ENCODE measurements at regions not wholly inside any gene's neighbourhood (a gene's known extent, or its start where the extent isn't known, plus 50 kb on each side); places are given as distances from the start of the nearest gene placed in this dataset.
"Not testable (repeated sequence)": the region's sequence is repeated elsewhere in the genome, so short reads cannot be mapped to it uniquely, and the experiment has no call there.

DNA sequence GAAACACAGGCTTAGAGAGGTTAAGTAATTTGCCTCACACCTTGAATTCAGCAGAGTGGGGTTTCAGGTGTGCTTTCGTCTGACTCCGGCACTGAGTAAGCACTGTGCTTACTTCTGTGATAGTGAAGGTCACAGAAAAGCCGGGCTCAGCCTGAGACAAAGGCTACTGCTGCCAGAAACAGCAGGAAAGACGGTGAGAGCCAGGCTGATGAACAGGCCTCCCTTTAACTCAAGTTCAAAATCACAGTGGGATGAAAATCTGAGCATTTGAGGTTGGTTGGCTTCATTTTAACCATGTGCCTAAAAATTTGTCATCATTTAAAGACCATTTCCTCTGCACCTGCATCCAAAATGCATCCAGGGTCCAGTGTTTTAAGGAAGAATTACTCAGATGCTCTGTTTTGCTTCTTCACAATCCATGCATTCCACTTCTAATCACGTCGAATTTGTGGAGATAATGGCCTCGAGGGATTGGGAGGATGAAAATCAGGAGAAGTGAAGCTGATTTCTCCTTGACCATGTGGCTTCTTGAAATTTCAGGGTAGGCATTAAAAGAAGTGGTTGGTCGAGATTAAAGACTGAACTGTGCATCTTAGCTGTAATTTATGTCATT, 121.2 kb upstream of the LNX1 start:
- ATAC-seq, result no peak

DNA sequence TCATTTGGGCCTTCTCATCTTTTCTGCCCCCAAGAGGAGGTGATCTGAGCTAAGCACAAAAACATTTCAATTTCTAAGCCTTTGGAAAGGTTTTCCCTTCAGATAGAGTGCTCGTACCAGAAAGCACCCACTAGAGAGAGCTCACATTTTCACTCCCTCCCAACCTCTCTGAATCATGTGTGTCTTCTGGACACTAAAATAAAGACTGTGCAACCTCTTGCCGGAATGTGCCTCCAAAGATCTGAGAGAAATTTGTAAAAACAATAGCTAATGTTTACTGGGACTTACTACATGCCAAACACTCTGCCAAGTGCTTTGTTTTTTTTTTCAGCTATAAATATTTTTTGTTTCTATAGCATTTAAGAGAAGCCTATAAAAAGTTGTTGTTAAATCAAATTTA, 120.6 kb upstream of the LNX1 start:
- no peak for ATAC-seq

DNA sequence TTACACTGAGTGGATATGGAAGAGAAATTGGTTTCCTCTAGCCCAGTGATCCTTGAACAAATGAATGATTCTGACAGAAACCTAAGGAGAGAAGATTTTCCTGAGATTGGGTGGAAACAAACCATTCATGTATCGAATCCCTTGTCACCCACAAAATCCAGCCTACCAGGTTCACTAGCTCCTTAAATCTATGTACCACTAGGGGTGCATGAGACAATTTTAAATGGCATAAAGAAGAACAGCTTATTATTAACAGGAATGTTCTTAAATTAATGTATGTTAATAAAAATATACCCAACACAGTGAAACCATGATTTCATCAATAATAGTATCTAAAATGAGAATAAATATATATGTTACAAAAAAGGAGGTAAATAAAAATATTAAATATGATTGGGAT, 118.4 kb upstream of the LNX1 start:
- no peak for ATAC-seq

DNA sequence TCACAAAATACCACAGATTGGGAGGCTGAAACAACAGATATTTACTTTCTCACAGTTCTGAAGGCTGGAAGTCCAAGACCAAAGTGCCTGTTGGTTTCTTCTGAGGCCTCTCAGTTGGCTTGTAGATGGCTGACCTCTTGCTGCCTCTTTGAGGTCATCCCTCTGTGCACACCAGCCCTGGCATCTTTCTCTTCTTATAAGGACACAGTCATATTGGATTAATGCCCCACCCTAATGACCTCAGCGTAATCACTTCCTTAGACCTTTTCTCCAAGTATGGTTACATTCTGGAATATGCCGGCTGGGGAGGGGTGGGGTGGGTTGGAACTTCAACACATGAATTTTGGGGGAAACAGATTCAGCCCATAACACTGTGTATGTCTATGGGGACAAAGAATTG, 116.2 kb upstream of the LNX1 start:
- ATAC-seq, result no peak

DNA sequence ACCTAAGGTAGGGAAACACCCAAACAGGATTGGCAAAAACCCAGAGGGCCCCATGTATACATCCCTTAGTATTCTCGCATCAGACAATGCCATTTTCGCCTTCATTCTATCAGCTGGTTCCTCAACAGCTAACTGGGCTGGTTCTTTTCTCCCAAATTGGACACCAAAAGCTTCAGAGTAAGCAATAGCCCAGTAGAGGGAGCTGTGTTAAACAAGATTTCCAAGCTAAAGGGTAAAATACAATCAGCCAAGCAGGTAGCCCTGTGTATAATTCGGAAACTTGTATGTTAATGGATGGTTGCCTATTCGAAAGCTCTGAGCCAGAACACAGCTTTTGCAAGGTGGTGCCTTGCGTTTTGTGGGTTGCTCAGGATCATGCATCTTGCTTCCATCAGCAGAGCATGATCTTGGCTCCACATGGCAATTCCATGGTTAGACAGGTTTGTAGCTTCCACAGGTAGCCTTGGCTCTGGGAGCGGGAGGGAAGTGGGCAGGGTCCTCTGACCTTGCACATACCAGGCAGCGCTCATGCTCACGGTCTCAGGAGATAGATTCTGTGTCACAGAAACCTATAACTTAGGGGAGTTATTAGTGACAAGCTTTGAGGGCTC, 115.2 kb upstream of the LNX1 start:
- peak; percentile 53 for ATAC-seq

DNA sequence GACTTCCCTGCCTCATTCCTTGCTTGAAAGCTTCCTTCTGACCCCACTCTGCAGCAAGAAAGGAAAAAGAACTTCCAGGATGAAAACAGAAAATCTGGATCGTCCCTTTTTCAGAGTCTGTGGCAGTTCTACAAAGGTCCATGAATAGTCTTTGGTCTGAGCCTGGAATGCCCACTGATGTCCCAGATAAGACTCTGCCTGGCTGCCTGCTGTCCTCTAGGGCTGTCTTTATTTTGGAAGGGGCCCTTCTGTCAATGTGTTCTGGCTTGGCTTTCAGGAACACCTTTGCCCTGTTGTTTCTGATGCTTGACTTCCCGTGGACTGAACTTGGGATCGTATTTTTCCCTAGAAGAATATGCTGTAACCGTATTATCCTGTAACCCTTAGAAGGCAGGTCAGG, 114.7 kb upstream of the LNX1 start:
- no peak for ATAC-seq

DNA sequence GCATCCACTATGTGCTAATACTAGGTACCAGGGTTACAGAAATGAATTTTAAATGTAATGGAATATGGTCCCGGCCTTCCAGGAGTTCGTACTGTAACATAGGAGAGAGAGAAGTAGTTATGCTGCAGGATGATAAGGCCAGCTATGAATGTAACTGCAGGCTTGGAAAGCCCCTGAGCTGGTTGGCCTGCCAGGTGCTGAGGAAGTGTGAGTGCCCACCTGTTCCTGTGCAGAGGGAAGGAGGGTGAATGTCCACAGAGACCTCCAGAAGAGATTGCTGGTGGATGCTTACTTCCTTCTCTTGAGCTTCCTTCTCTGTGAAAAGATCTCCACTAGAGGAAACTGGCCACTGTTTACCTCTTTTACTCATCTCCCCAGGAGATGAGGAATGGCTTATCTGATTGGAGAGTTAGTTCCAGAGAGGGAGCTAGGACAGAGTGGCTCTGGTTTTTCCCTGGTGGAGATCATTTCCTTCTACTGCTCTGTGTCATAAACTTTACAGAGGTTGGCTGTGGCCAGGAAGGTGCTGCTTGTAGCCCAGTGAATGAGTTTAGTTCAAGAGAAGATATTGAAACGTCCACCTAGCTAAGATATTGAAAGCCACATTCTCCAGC, 114.0 kb upstream of the LNX1 start:
- peak; percentile 32 for ATAC-seq

DNA sequence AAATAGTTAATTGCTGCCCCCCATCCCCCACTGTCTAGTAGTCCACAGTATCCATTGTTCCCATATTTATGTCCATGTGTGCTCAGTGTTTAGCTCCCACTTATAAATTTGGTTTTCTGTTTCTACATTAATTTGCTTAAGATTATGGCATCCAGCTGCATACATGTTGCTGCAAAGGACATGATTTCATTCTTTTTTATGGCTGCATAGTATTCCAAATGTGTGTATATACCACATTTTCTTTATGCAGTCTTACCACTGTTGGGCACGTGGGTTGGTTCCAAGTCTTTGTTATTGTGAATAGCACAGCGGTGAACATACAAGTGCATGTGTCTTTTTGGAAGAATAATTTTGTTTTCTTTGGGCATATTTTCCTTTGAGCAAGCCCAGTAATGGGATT, 113.0 kb upstream of the LNX1 start:
- no peak for ATAC-seq

DNA sequence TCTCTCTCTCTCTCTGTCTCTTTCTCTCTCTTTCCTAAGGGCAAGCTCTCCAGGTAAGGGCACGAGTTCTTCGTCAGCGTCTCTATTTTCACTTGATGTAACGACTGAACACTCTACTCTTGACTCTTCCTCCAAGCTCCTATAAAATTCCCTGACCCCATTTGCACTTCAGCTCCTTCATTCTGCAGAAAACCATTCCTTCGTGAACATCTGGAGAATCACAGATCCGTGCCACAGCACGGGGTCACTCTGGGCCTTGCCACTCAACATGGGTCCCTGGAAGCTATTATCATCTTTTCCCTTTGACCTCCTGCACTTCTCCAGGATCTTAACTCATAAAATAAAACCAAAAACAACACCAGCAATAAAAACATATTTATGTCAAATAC, 112.0 kb upstream of the LNX1 start:
- ATAC-seq, result no peak

DNA sequence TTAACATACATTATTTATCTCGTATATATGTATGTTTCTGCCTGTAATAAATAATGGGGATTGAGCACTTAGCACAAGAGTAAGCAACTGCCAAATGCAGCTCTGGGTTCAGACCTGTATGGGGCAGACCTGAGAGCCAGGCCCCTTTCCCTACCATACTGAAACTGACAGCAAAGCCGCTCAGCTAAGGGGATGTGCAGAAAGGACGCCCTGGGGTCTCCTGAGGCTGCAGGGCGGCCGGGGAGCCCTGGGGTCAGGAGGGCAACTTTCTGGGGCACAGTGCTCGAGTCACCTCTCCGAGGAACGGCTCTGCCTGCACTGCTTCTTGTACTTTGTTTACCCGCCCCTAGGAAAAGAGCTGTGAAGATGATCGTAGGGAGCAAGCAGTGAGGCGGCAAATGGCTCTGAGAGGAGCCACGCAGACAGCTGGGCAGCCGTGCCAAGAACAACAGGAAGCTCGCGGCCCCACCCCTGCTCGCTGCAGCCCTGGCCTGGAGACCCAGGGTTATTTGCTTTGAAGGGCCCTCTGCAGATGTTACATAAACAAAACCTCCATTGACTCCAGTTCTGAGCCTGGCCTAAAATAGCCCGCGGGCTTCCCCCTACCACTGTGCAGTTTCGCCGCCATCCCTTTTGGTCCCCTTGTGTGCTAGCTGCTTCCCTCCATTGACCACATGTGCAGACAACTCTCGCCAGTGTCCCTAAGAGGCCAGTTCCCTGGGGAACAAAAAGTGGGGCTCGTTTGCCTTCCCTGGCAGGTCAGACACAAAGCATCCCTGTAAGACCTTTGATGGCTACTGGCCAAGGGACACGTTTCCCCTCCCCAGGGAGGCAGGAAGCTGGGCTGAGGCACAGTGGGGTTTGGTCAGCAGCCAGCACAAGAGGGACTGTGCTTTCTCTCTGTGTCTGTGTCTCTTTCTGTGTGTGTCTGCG, 111.3 kb upstream of the LNX1 start:
- ATAC-seq, result peak; percentile 77

DNA sequence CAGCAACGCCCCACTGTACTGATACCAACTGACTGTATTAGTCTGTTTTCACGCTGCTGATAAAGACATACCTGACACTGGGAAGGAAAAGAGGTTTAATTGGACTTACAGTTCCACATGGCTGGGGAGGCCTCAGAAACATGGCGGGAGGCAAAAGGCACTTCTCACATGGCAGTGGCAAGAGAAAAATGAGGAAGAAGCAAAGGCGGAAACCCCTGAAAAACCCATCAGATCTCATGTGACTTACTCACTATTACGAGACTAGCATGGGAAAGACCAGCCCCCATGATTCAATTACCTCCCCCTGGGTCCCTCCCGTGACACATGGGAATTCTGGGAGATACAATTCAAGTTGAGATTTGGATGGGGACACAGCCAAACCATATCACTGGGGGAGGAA, 110.0 kb upstream of the LNX1 start:
- not testable (repeated sequence) for ATAC-seq

DNA sequence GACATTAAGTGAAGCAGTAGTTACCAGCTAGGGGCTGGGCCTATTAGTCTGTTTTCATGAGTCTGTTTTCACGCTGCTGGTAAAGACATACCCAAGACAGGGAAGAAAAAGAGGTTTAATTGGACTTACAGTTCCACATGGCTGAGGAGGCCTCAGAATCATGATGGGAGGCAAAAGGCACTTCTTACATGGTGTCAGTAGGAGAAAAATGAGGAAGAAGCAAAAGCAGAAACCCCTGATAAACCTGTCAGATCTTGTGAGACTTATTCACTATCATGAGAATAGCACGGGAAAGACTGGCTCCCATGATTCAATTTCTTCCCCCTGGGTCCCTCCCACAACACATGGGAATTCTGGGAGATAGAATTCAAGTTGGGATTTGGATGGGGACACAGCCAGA, 108.0 kb upstream of the LNX1 start:
- ATAC-seq, result not testable (repeated sequence)

DNA sequence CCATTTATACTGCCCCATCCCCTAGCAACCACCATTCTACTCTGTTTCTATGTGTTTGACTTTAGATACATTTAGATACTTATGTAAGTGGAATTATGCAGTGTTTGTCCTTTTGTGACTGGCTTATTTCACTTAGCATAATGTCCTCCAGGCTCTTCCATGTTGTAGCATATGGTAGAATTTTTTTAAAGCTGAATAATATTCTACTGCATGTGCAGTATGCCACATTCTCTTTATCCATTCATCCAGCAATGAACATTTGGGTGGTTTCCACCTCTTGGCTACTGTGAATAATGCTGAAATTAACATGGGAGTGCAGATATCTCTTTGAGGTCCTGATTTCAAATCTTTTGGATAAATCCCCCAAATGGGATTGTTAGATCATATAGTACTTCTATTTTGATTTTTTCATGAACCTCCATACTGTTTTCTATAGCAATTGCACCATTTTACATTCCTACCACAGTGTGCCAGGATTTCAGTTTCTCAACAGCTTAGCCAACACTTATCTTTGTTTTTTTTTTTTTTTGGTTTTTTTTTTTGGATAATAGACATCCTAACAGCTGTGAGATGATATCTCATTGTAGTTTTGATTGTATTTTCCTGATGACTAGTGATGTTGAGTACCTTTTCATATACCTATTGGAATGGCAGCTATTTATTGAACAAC, 105.9 kb upstream of the LNX1 start:
- no peak for ATAC-seq

DNA sequence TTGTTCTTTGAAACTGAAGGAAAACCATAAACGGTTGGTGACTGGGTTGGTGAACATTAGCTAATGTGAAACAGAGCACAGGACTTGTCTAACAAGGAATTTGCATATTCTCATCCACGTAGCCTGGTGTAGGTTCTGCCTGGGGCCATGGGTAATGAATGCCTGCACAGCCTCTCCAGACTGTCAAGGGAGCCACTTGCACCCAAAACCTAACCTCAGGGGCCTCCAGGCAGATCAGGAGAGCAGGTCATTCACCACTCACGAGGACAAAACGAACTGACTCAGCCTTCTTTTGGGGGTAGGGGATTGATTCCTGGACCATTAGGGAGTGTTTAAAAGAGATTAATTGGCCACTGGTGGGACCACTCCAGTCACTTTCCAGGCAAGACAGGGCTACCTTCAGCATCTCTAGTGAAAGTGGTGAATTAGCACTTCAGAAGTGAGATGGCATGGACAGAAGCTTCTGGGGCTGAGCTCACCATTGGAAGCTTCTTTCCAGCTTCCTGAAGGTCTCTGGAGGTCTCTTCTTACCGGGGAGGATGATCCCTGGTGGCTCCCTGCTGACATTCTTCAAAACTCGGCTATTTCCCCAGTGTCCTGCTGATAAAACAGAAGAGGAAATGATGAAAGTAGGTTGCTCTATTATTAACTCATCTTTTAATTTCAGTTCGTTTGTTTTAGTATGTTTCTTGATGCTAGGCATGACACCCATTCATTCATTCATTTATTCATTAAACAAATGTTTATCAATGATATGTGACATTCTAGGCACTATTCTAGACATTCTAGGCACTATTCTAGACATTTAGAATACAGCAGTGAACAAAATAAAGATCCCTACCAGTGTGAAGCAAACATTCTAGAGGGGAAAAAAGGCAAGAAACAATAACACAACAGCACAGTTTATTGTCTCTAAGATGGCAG, 104.5 kb upstream of the LNX1 start:
- ATAC-seq, result no peak

DNA sequence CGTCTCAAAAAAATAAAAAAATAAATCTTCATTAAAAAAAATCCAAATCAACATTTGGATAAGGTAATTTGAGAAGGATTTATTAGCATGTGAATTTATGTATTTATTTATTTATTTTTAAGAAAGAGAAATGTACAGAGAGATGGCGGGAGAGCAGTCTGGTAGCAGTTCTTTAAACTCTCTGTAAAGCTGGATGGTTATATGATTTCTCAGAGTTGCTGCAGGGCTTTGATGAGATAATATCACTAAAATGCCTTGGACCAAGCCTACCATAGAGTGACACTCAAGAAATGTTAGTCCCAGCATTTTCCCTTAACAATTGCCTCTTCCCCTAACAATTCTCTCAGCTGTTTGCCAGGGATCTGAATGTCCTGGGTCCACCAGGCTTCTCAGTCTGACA, 103.4 kb upstream of the LNX1 start:
- no peak for ATAC-seq

DNA sequence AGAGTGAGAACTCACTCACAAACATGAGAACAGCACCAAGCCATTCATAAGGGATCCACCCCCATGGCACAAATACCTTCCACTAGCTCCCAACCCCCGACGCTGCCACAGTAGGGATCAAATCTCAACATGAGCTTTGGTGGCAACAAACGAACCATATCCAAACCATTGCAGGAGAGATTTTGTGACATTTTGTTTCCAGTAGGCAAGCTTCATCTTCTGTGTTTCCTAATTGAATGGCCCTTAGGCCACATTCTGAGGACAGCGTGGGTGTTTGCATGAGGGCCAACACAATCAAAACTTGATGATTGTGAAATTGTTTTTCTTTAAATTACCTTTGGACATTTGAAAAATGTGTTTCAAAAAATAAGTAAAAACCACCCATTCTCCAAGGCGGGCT, 102.6 kb upstream of the LNX1 start:
- no peak for ATAC-seq

DNA sequence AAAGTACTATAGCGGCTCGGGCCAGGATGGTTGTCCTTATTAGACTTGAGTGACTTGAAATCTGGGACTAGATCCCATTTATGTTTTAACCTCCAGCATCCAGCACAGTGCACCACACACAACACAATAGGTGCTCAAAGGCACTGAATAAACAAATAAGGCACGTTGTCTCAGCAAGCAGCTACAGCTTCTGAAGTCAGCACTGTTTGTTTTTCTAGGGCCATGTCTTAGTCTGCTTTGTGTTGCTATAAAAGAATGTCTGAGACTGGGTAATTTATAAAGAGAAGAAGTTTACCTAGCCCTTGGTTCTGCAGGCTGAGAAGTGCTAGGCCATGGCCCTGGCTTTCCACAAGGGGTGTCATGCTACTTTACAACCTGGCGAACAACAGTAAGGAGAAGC, 102.1 kb upstream of the LNX1 start:
- ATAC-seq, result no peak

DNA sequence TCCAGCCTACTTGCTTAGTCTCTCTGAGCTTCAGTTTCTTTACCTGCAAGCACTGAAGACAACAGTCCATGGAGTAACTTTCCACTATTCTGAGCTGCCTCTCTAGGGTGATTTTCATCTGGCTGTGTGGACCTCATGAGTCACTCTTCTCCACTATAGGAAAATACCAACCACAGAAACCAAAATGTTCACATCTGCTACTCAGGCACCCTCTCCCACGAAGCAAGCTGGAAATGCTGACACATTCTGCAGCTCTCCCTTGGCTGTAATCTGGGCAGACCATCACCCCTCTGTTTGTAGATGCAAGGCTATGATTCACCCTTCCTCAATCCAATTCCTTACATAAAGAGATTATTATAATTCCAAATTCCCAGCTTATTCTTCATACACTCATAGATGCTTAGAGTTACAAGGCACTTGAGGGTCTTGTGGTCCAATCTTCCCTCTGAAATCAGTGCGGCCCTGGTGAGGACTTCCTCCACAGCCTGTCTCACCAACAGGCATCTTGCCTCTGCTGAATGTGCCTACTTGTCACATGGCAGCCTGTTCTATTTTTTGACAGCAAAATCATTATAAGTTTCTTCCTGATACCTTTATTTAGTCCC, 97.0 kb upstream of the LNX1 start:
- no peak for ATAC-seq

DNA sequence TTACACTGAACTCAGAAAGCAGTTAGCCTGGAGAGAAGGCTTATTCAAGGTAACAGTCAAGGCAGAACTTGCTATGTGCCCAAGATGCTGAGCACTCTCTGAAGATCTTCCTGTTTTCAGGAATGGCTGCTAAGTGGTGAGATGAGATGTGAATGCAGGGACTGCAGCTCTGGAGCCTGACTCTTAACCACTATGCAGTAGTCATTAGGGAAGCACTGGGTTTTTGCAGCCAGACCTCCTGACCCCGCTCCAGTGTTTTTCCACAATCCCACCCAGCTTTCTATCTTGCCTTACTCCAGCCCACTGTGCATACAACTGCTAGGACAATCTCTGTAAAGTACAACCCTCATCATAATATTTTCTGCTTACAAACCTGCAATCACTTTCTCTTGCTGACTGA, 95.2 kb upstream of the LNX1 start:
- ATAC-seq, result no peak

DNA sequence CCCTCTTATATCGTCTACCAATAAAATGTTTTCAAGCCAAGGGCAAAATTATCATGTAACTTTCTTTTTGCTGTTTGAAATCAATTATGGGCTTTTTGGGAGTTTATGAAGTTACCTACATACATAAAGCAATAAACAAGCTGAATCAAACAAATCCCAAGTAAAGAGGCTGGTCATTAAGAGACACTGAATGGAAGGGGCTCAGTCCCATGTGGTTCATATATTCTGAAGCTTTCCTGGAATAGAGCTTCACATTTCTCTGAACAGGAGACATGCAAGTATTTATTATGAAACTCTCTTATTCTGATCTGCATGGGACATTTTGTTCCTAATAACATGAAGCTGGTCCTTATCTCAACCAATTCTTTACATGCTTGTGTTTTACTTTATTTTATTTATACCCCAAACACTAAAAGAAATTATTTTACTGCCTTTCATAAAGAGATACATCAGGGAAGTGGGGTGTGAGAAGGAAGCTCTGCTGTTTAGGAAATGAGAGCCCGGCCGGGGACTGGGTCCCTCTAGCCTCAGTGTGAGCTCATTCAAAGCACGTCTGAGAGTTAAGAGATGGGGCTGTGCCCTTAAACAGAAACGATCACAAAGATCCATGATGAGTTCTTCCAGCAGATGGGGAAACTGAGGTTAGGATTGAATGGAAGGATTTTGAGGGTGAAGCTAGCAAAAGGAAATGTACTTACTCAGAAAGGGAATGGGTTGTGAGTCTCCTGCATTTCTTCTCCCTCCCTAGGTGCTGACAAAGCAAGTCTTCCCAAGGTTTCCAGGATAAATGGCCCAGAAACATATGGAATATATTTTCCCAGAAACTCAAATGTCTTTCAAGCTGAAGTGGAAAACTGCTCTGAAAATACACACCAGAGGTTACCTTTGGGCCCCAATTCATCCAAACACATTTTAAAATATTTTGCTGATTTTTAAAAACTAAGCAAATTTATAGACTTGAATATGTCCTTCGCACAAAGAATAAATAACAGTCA, 93.1 kb upstream of the LNX1 start:
- ATAC-seq, result no peak
